ENCODE measurements at regions not wholly inside any gene's neighbourhood (a gene's known extent, or its start where the extent isn't known, plus 50 kb on each side); places are given as distances from the start of the nearest gene placed in this dataset.

GRCh38 chr11:97993562-97993961 is 1027.2 kb upstream of the CNTN5 start:
- Mint-ChIP-seq H3K4me3 (no peak overlapping the region), H3K36me3 (no peaks in the 10 kb centered on the region), H3K4me1 (no peaks in the 10 kb centered on the region), H3K27me3 (ENCODE audit: low read depth in 3 of 3) (no peaks in the 10 kb centered on the region), H3K27ac (no peak overlapping the region), H3K9me3 (peaks cover 0 to 9% (median 2%) of the 10 kb centered on the region in 7 donors)
- Histone ChIP-seq H2AFZ (ENCODE audit: insufficient read depth, low read depth, low read length, poor library complexity, severe bottlenecking) (no peak overlapping the region), H3K9ac (ENCODE audit: insufficient read depth, low read length, poor library complexity, severe bottlenecking) (no peak overlapping the region), H3K27ac (ENCODE audit: low read depth in 1 of 2, low read length in 2 of 2) (no peak overlapping the region), H3K4me3 (replicated peaks in 1 of 3; ENCODE audit: low read depth in 2 of 3, low read length in 3 of 3) (no peak overlapping the region), H4K20me1 (ENCODE audit: insufficient read depth, low read length) (no peaks in the 10 kb centered on the region), H3K79me2 (ENCODE audit: insufficient read depth, low read length) (no peaks in the 10 kb centered on the region), H3K4me1 (ENCODE audit: control insufficient read depth in 1 of 2, insufficient read depth in 2 of 2, low read length in 2 of 2) (no peaks in the 10 kb centered on the region), H3K9me3 (replicated peaks in 1 of 2; ENCODE audit: control insufficient read depth in 1 of 2, insufficient read depth in 1 of 2, low read length in 2 of 2) (peaks cover 0 to 3% of the 10 kb centered on the region in 2 donors), H3K36me3 (replicated peaks in 1 of 2; ENCODE audit: control insufficient read depth in 1 of 2, insufficient read depth in 2 of 2, low read length in 2 of 2) (no peaks in the 10 kb centered on the region), H3K27me3 (ENCODE audit: control insufficient read depth in 2 of 2, insufficient read depth in 2 of 2, low read length in 2 of 2) (no peaks in the 10 kb centered on the region), H3K4me2 (replicated peaks; ENCODE audit: extremely low read depth, low read length, poor library complexity, severe bottlenecking) (no peak overlapping the region)
- TF ChIP-seq, protein P1, sequence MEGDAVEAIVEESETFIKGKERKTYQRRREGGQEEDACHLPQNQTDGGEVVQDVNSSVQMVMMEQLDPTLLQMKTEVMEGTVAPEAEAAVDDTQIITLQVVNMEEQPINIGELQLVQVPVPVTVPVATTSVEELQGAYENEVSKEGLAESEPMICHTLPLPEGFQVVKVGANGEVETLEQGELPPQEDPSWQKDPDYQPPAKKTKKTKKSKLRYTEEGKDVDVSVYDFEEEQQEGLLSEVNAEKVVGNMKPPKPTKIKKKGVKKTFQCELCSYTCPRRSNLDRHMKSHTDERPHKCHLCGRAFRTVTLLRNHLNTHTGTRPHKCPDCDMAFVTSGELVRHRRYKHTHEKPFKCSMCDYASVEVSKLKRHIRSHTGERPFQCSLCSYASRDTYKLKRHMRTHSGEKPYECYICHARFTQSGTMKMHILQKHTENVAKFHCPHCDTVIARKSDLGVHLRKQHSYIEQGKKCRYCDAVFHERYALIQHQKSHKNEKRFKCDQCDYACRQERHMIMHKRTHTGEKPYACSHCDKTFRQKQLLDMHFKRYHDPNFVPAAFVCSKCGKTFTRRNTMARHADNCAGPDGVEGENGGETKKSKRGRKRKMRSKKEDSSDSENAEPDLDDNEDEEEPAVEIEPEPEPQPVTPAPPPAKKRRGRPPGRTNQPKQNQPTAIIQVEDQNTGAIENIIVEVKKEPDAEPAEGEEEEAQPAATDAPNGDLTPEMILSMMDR (IDR thresholded peaks at IDR 0.05) = no peak
- intact Hi-C loops (cut with micrococcal nuclease) = loop anchor here in 1 of 2 donors (10.0 kb wide), 1 partner anchor 49 kb away; no protein-coding TSS in a partner anchor
- WGBS (ENCODE audit: insufficient coverage) = no CpG with 5 or more reads among the region's 4 CpGs
- no peak for DNase-seq

DNA sequence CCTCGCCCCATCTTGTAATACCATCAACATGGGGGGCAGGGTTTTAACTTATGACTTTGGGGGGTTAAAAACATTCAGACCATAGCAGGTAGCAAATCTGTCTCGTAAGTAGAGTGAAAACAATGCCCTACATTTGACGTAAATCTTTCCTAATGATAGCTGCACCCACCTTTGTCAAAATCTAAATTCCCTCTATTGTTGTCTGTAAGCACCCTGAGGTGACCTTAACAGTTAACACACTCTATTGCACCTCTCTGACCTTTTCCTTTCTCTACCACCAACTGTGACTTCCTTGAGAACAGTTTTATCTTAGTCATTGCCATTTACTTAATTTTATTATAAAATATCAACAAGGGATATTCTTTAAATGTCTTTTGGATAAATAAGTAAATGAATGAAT is 1024.9 kb upstream of the CNTN5 start:
- Histone ChIP-seq H2AFZ (ENCODE audit: insufficient read depth, low read depth, low read length, poor library complexity, severe bottlenecking) (no peak overlapping the region), H3K27ac (ENCODE audit: low read depth in 1 of 2, low read length in 2 of 2) (no peak overlapping the region), H3K4me1 (ENCODE audit: control insufficient read depth in 1 of 2, insufficient read depth in 2 of 2, low read length in 2 of 2) (no peaks in the 10 kb centered on the region), H3K79me2 (ENCODE audit: insufficient read depth, low read length) (no peaks in the 10 kb centered on the region), H3K9me3 (replicated peaks in 1 of 2; ENCODE audit: control insufficient read depth in 1 of 2, insufficient read depth in 1 of 2, low read length in 2 of 2) (peaks cover 0 to 3% of the 10 kb centered on the region in 2 donors), H3K4me3 (replicated peaks in 1 of 3; ENCODE audit: low read depth in 2 of 3, low read length in 3 of 3) (no peak overlapping the region), H3K27me3 (ENCODE audit: control insufficient read depth in 2 of 2, insufficient read depth in 2 of 2, low read length in 2 of 2) (no peaks in the 10 kb centered on the region), H3K36me3 (replicated peaks in 1 of 2; ENCODE audit: control insufficient read depth in 1 of 2, insufficient read depth in 2 of 2, low read length in 2 of 2) (no peaks in the 10 kb centered on the region), H3K4me2 (replicated peaks; ENCODE audit: extremely low read depth, low read length, poor library complexity, severe bottlenecking) (no peak overlapping the region), H3K9ac (ENCODE audit: insufficient read depth, low read length, poor library complexity, severe bottlenecking) (no peak overlapping the region), H4K20me1 (ENCODE audit: insufficient read depth, low read length) (no peaks in the 10 kb centered on the region)
- no peaks in the 10 kb centered on the region for H3K27me3 Mint-ChIP-seq (ENCODE audit: low read depth in 3 of 3)
- WGBS (ENCODE audit: insufficient coverage) = no CpG with 5 or more reads among the region's 3 CpGs
- peaks cover 0 to 5% (median 2%) of the 10 kb centered on the region in 7 donors for H3K9me3 Mint-ChIP-seq
- H3K27ac Mint-ChIP-seq = no peak overlapping the region
- no peaks in the 10 kb centered on the region for H3K4me1 Mint-ChIP-seq
- H3K4me3 Mint-ChIP-seq = no peak overlapping the region
- H3K36me3 Mint-ChIP-seq = no peaks in the 10 kb centered on the region
- TF ChIP-seq, protein P1 (IDR thresholded peaks at IDR 0.05) = no peak
- intact Hi-C loops (cut with micrococcal nuclease) = loop anchor here in 1 of 2 donors (10.0 kb wide), 1 partner anchor 51 kb away; no protein-coding TSS in a partner anchor
- DNase-seq = no peak

All from CD14-positive monocyte (primary cell).